Neural cell (in vitro differentiated cells): ENCODE measurements at regions not wholly inside any gene's neighbourhood (a gene's known extent, or its start where the extent isn't known, plus 50 kb on each side); places are given as distances from the start of the nearest gene placed in this dataset.

Experiments
- CTCF ChIP-seq: fragments of 450-650 bp; IDR thresholded peaks from 2 replicates; pipeline ENCODE4 v1.5.1; 2014; ENCODE audit warnings: antibody characterized with exemption, mild to moderate bottlenecking, moderate library complexity; ENCODE audit not compliant: poor library complexity, severe bottlenecking
- EP300 ChIP-seq: fragments of 450-650 bp; conservative IDR thresholded peaks from 2 replicates; pipeline ENCODE4 v1.6.1; 2014; ENCODE audit warnings: antibody characterized with exemption, mild to moderate bottlenecking, moderate library complexity; ENCODE audit not compliant: poor library complexity, severe bottlenecking
- EZH2 ChIP-seq: fragments of 200-600, 300-800 bp; shearing (Covaris generic), sonication (generic); IDR thresholded peaks from 2 replicates; pipeline ENCODE4 v1.6.1; 2014; ENCODE audit warnings: antibody characterized with exemption, low read length, borderline replicate concordance, mild to moderate bottlenecking; ENCODE audit not compliant: insufficient read depth, poor library complexity, severe bottlenecking
- MXI1 ChIP-seq: fragments of 450-650 bp; conservative IDR thresholded peaks from 2 replicates; pipeline ENCODE4 v1.6.1; 2014; ENCODE audit warnings: antibody characterized with exemption, mild to moderate bottlenecking; ENCODE audit not compliant: poor library complexity, severe bottlenecking
- POLR2AphosphoS5 ChIP-seq: IDR thresholded peaks from 2 replicates; pipeline ENCODE4 v1.6.1; 2012
- RAD21 ChIP-seq: fragments of 450-650 bp; conservative IDR thresholded peaks from 2 replicates; pipeline ENCODE4 v1.6.1; 2014; ENCODE audit warnings: antibody characterized with exemption, mild to moderate bottlenecking, moderate library complexity
- REST ChIP-seq: IDR thresholded peaks from 2 replicates; pipeline ENCODE4 v1.6.1; 2012; ENCODE audit warnings: borderline replicate concordance
- SMC3 ChIP-seq: fragments of 450-650 bp; conservative IDR thresholded peaks from 2 replicates; pipeline ENCODE4 v1.6.1; 2014; ENCODE audit warnings: antibody characterized with exemption, mild to moderate bottlenecking, moderate library complexity; ENCODE audit not compliant: poor library complexity
- TAF1 ChIP-seq: IDR thresholded peaks from 2 replicates; pipeline ENCODE4 v1.6.1; 2012; ENCODE audit warnings: low read depth

GRCh38 chr6:134657343-134657742 lies 292.6 kb downstream of the ALDH8A1 start:
- no peak for TF ChIP-seq CTCF
- TF ChIP-seq EP300: no peak
- TF ChIP-seq POLR2AphosphoS5: no peak
- TF ChIP-seq EZH2: no peak
- TF ChIP-seq REST: no peak
- no peak for TF ChIP-seq TAF1
- TF ChIP-seq RAD21: no peak
- no peak for TF ChIP-seq MXI1
- no peak for TF ChIP-seq SMC3
